PC-3 (cell line): ENCODE measurements at regions not wholly inside any gene's neighbourhood (a gene's known extent, or its start where the extent isn't known, plus 50 kb on each side); places are given as distances from the start of the nearest gene placed in this dataset.

Experiments used
- ATAC-seq: fragments of 200-7000 bp; cut with Tn5 transposase; 2 replicates; pipeline ENCODE4 v1.9.1; 2020; ENCODE audit warnings: mild to moderate bottlenecking, moderate library complexity
- BruUV-seq: library from RNA; stranded (reverse); fragments of 400-500 nt; replicated peaks from 2 replicates; lab custom pipeline; 2021; lab: Mats Ljungman, UMichigan
- CTCF ChIA-PET: fragments of 300-600 bp; sonication (Branson Sonifier 250); formaldehyde crosslinking; loops from one replicate; lab custom pipeline; 2022; ENCODE audit warnings: antibody characterized with exemption; lab: Charles Lee
- POLR2A ChIA-PET: fragments of 300-600 bp; sonication (Branson Sonifier 250); formaldehyde crosslinking; loops from one replicate; lab custom pipeline; 2022; ENCODE audit warnings: antibody characterized with exemption; ENCODE audit not compliant: unreplicated experiment; lab: Charles Lee
- DNase-seq: peaks from one replicate; pipeline ENCODE4 v3.0.0-alpha.2; 2015
- H2AFZ ChIP-seq: fragments of 300-600 bp; sonication (generic); 2 replicates; pipeline ENCODE4 v1.6.0; 2016; ENCODE audit warnings: antibody characterized with exemption, low read length
- H3F3A ChIP-seq: fragments of 300-600 bp; sonication (generic); one replicate; pipeline ENCODE4 v1.6.0; 2017; ENCODE audit warnings: antibody characterized with exemption, low read length, control low read depth, mild to moderate bottlenecking; ENCODE audit not compliant: unreplicated experiment
- H3K27ac ChIP-seq: fragments of 300-600 bp; sonication (generic); 2 replicates; pipeline ENCODE4 v1.5.1; 2016; ENCODE audit warnings: mild to moderate bottlenecking, low read length
- H3K27me3 ChIP-seq: fragments of 300-600 bp; sonication (generic); 2 replicates; pipeline ENCODE4 v1.6.1; 2016; ENCODE audit warnings: low read length, mixed read lengths
- H3K36me3 ChIP-seq: fragments of 300-600 bp; sonication (generic); 2 replicates; pipeline ENCODE4 v1.6.1; 2016; ENCODE audit warnings: low read depth, mixed run types, low read length, mixed read lengths
- H3K4me1 ChIP-seq: fragments of 300-600 bp; sonication (generic); 2 replicates; pipeline ENCODE4 v1.5.1; 2016; ENCODE audit warnings: low read length; ENCODE audit not compliant: insufficient read depth
- H3K4me2 ChIP-seq: fragments of 300-600 bp; sonication (generic); 2 replicates; pipeline ENCODE4 v1.6.0; 2016; ENCODE audit warnings: low read length
- H3K4me3 ChIP-seq: fragments of 300-600 bp; sonication (generic); 2 replicates; pipeline ENCODE4 v1.5.1; 2016; ENCODE audit warnings: mild to moderate bottlenecking, low read length, mixed read lengths
- H3K79me2 ChIP-seq: fragments of 300-600 bp; sonication (generic); 2 replicates; pipeline ENCODE4 v1.6.1; 2017; ENCODE audit warnings: low read length, mixed read lengths
- H3K9ac ChIP-seq: fragments of 300-600 bp; sonication (generic); 2 replicates; pipeline ENCODE4 v1.6.0; 2016; ENCODE audit warnings: mild to moderate bottlenecking, low read length
- H3K9me2 ChIP-seq: fragments of 300-600 bp; sonication (generic); replicated peaks from 2 replicates; pipeline ENCODE4 v1.6.1; 2016; ENCODE audit warnings: mixed run types, low read length, mixed read lengths
- H3K9me3 ChIP-seq: fragments of 300-600 bp; sonication (generic); 2 replicates; pipeline ENCODE4 v1.6.1; 2016; ENCODE audit warnings: low read length, mixed read lengths
- H4K20me1 ChIP-seq: fragments of 300-600 bp; sonication (generic); 2 replicates; pipeline ENCODE4 v1.6.1; 2016; ENCODE audit warnings: low read length, mixed read lengths
- EZH2 ChIP-seq: fragments of 300-600 bp; sonication (generic); IDR thresholded peaks from one replicate; pipeline ENCODE4 v1.6.1; 2017; ENCODE audit warnings: antibody characterized with exemption, mild to moderate bottlenecking, low read length; ENCODE audit not compliant: unreplicated experiment
- EZH2phosphoT487 ChIP-seq: fragments of 300-600 bp; sonication (generic); IDR thresholded peaks from 2 replicates; pipeline ENCODE4 v1.6.1; 2018; ENCODE audit warnings: mild to moderate bottlenecking, antibody characterized with exemption, low read length, borderline replicate concordance
- intact Hi-C: fragments of 100-400 bp; cut with micrococcal nuclease; formaldehyde crosslinking; loops from 2 replicates; pipeline ENCODE4 v1.9.0; 2023
- TF ChIP-seq, protein P1 (sequence below): fragments of 300-600 bp; sonication (generic); conservative IDR thresholded peaks from 2 replicates; pipeline ENCODE4 v1.5.1; 2017; ENCODE audit warnings: antibody characterized with exemption, low read depth, mild to moderate bottlenecking, low read length

DNA sequence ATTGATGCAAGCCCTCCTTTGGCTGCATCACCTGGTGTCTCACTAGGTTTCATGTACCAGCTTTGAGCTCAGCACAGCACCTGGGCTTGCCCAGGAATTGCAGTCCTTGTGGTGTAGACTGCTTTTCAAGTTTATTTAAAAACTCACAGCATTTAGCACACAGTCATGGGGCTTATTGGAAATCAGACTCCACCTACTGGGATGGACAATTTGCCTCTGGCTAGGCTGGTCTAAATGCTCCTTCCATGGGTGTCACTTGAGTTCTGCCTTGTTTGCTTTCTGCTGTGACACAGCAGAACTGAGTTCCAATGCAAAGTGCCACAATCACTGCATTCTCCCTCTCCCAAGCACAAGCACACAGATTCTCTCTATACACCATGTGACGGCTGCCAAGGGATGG lies 453.3 kb downstream of the GABRG2 start:
- H3K27me3 ChIP-seq, result no peaks in the 10 kb centered on the region
- no peaks in the 10 kb centered on the region for H3F3A ChIP-seq
- no peak overlapping the region for H3K9ac ChIP-seq
- ATAC-seq, result no peak
- POLR2A ChIA-PET, result no interaction called here
- no peak overlapping the region for H2AFZ ChIP-seq
- TF ChIP-seq EZH2phosphoT487, result no peak
- TF ChIP-seq, protein P1, sequence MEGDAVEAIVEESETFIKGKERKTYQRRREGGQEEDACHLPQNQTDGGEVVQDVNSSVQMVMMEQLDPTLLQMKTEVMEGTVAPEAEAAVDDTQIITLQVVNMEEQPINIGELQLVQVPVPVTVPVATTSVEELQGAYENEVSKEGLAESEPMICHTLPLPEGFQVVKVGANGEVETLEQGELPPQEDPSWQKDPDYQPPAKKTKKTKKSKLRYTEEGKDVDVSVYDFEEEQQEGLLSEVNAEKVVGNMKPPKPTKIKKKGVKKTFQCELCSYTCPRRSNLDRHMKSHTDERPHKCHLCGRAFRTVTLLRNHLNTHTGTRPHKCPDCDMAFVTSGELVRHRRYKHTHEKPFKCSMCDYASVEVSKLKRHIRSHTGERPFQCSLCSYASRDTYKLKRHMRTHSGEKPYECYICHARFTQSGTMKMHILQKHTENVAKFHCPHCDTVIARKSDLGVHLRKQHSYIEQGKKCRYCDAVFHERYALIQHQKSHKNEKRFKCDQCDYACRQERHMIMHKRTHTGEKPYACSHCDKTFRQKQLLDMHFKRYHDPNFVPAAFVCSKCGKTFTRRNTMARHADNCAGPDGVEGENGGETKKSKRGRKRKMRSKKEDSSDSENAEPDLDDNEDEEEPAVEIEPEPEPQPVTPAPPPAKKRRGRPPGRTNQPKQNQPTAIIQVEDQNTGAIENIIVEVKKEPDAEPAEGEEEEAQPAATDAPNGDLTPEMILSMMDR, result no peak
- no peak for TF ChIP-seq EZH2
- CTCF ChIA-PET, result no interaction called here
- no peak overlapping the region for H3K27ac ChIP-seq
- no peak overlapping the region for H3K4me2 ChIP-seq
- DNase-seq, result no peak
- H3K36me3 ChIP-seq, result no peaks in the 10 kb centered on the region
- no peaks in the 10 kb centered on the region for H3K79me2 ChIP-seq
- intact Hi-C loops, result no loop called here
- BruUV-seq, result no TSS peak
- H3K4me1 ChIP-seq, result no peaks in the 10 kb centered on the region
- peaks cover 6% of the 10 kb centered on the region; the same call in 1 of the 2 replicates for H3K9me3 ChIP-seq
- H3K9me2 ChIP-seq, result no peaks in the 10 kb centered on the region
- no peaks in the 10 kb centered on the region for H4K20me1 ChIP-seq
- no peak overlapping the region for H3K4me3 ChIP-seq

GRCh38 chr5:162529209-162529608 lies 461.6 kb downstream of the GABRG2 start:
- Histone ChIP-seq H3K9me2 (no peaks in the 10 kb centered on the region), H3K27ac (no peak overlapping the region), H3K27me3 (no peaks in the 10 kb centered on the region), H2AFZ (no peak overlapping the region), H4K20me1 (no peaks in the 10 kb centered on the region), H3K4me1 (no peaks in the 10 kb centered on the region), H3K9ac (no peak overlapping the region), H3F3A (no peaks in the 10 kb centered on the region), H3K9me3 (0 out of 2 replicates have a peak, but pooled peaks cover 3% of the 10 kb centered on the region), H3K36me3 (no peaks in the 10 kb centered on the region), H3K4me3 (no peak overlapping the region), H3K79me2 (no peaks in the 10 kb centered on the region), H3K4me2 (no peak overlapping the region)
- CTCF ChIA-PET, result no interaction called here
- TF ChIP-seq, protein P1, result no peak
- TF ChIP-seq EZH2phosphoT487, result no peak
- no peak for TF ChIP-seq EZH2
- ATAC-seq (no peak), DNase-seq (no peak)
- intact Hi-C loops, result no loop called here
- POLR2A ChIA-PET, result no interaction called here
- no TSS peak for BruUV-seq

DNA sequence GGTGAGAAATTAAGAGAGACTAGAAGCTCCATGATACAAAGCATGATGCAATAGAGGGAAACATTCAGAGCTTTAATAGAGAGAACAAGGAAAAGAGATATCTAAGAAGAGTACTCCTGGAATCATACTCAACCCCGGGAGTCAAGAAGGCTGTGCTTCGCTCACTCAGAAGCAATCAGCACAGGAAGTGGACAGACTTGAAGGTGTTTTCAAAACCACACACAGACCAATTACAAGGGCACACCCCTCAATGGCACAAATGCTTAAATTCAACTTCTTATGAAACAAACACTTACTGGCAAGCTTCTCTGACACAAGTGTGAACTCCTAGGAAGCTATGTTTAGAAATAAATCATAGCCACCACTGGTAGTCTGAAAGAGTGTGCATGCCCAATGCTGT lies 462.3 kb downstream of the GABRG2 start:
- Histone ChIP-seq H3F3A (no peaks in the 10 kb centered on the region), H3K79me2 (no peaks in the 10 kb centered on the region), H3K9me2 (no peaks in the 10 kb centered on the region), H3K27me3 (no peaks in the 10 kb centered on the region), H3K4me2 (no peak overlapping the region), H3K9ac (no peak overlapping the region), H3K4me3 (no peak overlapping the region), H4K20me1 (no peaks in the 10 kb centered on the region), H3K27ac (no peak overlapping the region), H3K36me3 (no peaks in the 10 kb centered on the region), H3K4me1 (no peaks in the 10 kb centered on the region), H2AFZ (no peak overlapping the region), H3K9me3 (0 out of 2 replicates have a peak, but pooled peaks cover 3% of the 10 kb centered on the region)
- ATAC-seq (no peak), DNase-seq (no peak)
- intact Hi-C loops, result no loop called here
- CTCF ChIA-PET, result no interaction called here
- BruUV-seq, result no TSS peak
- POLR2A ChIA-PET, result no interaction called here
- no peak for TF ChIP-seq EZH2phosphoT487
- no peak for TF ChIP-seq EZH2
- TF ChIP-seq, protein P1, result no peak
